GM23248 (cell line): ENCODE measurements at regions not wholly inside any gene's neighbourhood (a gene's known extent, or its start where the extent isn't known, plus 50 kb on each side); places are given as distances from the start of the nearest gene placed in this dataset.

Experiments used
- DNase-seq: peaks from one replicate; pipeline ENCODE4 v3.0.0-alpha.2; 2015
- H2AFZ ChIP-seq: fragments of 200-600 bp; sonication (generic); 2 replicates; pipeline ENCODE4 v1.6.1; 2016; ENCODE audit warnings: antibody characterized with exemption
- H3F3A ChIP-seq: fragments of 200-600 bp; sonication (generic); 2 replicates; pipeline ENCODE4 v1.6.1; 2016; ENCODE audit warnings: mild to moderate bottlenecking, antibody characterized with exemption, mixed run types; ENCODE audit not compliant: insufficient read depth
- H3K27ac ChIP-seq: fragments of 200-600 bp; sonication (generic); 2 replicates; pipeline ENCODE4 v1.5.1; 2016; ENCODE audit warnings: mild to moderate bottlenecking
- H3K27me3 ChIP-seq: fragments of 200-600 bp; sonication (generic); replicated peaks from 2 replicates; pipeline ENCODE4 v1.6.1; 2016; ENCODE audit warnings: mild to moderate bottlenecking; ENCODE audit not compliant: insufficient read depth
- H3K36me3 ChIP-seq: fragments of 200-600 bp; sonication (generic); 2 replicates; pipeline ENCODE4 v1.6.1; 2016; ENCODE audit warnings: low read depth, mild to moderate bottlenecking
- H3K4me1 ChIP-seq: fragments of 200-600 bp; sonication (generic); 2 replicates; pipeline ENCODE4 v1.6.1; 2016; ENCODE audit warnings: mild to moderate bottlenecking; ENCODE audit not compliant: insufficient read depth
- H3K4me2 ChIP-seq: fragments of 200-600 bp; sonication (generic); one replicate; pipeline ENCODE4 v1.6.1; 2016; ENCODE audit warnings: mild to moderate bottlenecking; ENCODE audit not compliant: unreplicated experiment
- H3K4me3 ChIP-seq: fragments of 200-600 bp; sonication (generic); 2 replicates; pipeline ENCODE4 v1.5.1; 2016; ENCODE audit warnings: mild to moderate bottlenecking
- H3K79me2 ChIP-seq: fragments of 200-600 bp; sonication (generic); 2 replicates; pipeline ENCODE4 v1.6.1; 2016; ENCODE audit warnings: mild to moderate bottlenecking; ENCODE audit not compliant: insufficient read depth
- H3K9ac ChIP-seq: fragments of 200-600 bp; sonication (generic); 2 replicates; pipeline ENCODE4 v1.6.1; 2016; ENCODE audit warnings: mild to moderate bottlenecking
- H3K9me2 ChIP-seq: fragments of 200-600 bp; sonication (generic); 2 replicates; pipeline ENCODE4 v1.6.1; 2016; ENCODE audit warnings: mixed run types, mild to moderate bottlenecking, moderate library complexity; ENCODE audit not compliant: insufficient read depth
- H3K9me3 ChIP-seq: fragments of 200-600 bp; sonication (generic); one replicate; pipeline ENCODE4 v1.6.1; 2017; ENCODE audit warnings: low read depth
- H4K20me1 ChIP-seq: fragments of 200-600 bp; sonication (generic); 2 replicates; pipeline ENCODE4 v1.6.0; 2016; ENCODE audit not compliant: insufficient read depth
- EZH2 ChIP-seq: fragments of 200-600 bp; sonication (generic); IDR thresholded peaks from 2 replicates; pipeline ENCODE4 v1.6.1; 2018; ENCODE audit warnings: antibody characterized with exemption, mild to moderate bottlenecking; ENCODE audit not compliant: insufficient read depth, poor library complexity, severe bottlenecking
- EZH2phosphoT487 ChIP-seq: fragments of 200-600 bp; sonication (generic); IDR thresholded peaks from 2 replicates; pipeline ENCODE4 v1.6.1; 2018; ENCODE audit warnings: antibody characterized with exemption, moderate library complexity, mild to moderate bottlenecking, low read depth; ENCODE audit not compliant: insufficient read depth
- WGBS, 2 experiments: methylation state at CpG; one replicate each; pipeline ENCODE4 v1.1.6; 2015 to 2017; ENCODE audit warnings: low lambda C conversion rate in 2 of 2, low coverage in 1 of 2; ENCODE audit errors: missing lambda C conversion rate in 2 of 2; 5-methylcytosine and 5-hydroxymethylcytosine counted together
- in situ Hi-C: fragments of 300-500 bp; cut with MboI; formaldehyde crosslinking; loops from 2 replicates; pipeline ENCODE4 v1.15.0; 2020

GRCh38 chrX:11059933-11060332 lies 51.2 kb upstream of the HCCS start:
- no peak for TF ChIP-seq EZH2
- no peak for TF ChIP-seq EZH2phosphoT487
- peaks cover 13% of the 10 kb centered on the region; the same call in 1 of the 2 replicates for H3F3A ChIP-seq
- no peaks in the 10 kb centered on the region for H3K9me2 ChIP-seq
- in situ Hi-C loops = no loop called here
- H3K4me3 ChIP-seq = no peak overlapping the region
- no peak overlapping the region for H3K27ac ChIP-seq
- DNase-seq = peak; percentile 24
- no peaks in the 10 kb centered on the region for H3K79me2 ChIP-seq
- H3K4me1 ChIP-seq = peaks cover 9% of the 10 kb centered on the region
- H3K27me3 ChIP-seq = no peaks in the 10 kb centered on the region
- H4K20me1 ChIP-seq = no peaks in the 10 kb centered on the region
- no peak overlapping the region for H3K9ac ChIP-seq
- H3K4me2 ChIP-seq = peak overlapping the region; percentile 57
- no peaks in the 10 kb centered on the region for H3K36me3 ChIP-seq
- no peaks in the 10 kb centered on the region for H3K9me3 ChIP-seq
- WGBS, 2 experiments = 0 to 26% methylated on average over 2 of the region's 2 CpGs
- no peak overlapping the region for H2AFZ ChIP-seq
